ENCODE measurements at regions not wholly inside any gene's neighbourhood (a gene's known extent, or its start where the extent isn't known, plus 50 kb on each side); places are given as distances from the start of the nearest gene placed in this dataset.

- no peak for DNase-seq
- in situ Hi-C loops (cut with MboI; ENCODE audit: low sequenced_read_pairs in 4 of 4) (no loop called here), intact Hi-C loops (cut with DNase I; ENCODE audit: low total_unique reads) (no loop called here)
- H3K4me1 ChIP-seq = no peaks in the 10 kb centered on the region
- no peaks in the 10 kb centered on the region for H3K27me3 ChIP-seq
- H3K27ac ChIP-seq = no peak overlapping the region
- no peak overlapping the region for H3K4me3 ChIP-seq
- no peak for ATAC-seq
- TF ChIP-seq CTCF (IDR thresholded peaks at IDR 0.05 in 4 of 5, conservative IDR thresholded peaks at IDR 0.05 in 1 of 5) (no peak), POLR2A (IDR thresholded peaks at IDR 0.05) (no peak)
- no peaks in the 10 kb centered on the region for H3K36me3 ChIP-seq
- no peaks in the 10 kb centered on the region for H3K9me3 ChIP-seq
Measured at GRCh38 chr21:20315042-20315441, 683.2 kb upstream of the NCAM2 start.

- intact Hi-C loops (cut with DNase I; ENCODE audit: low total_unique reads) (no loop called here), in situ Hi-C loops (cut with MboI; ENCODE audit: low sequenced_read_pairs in 4 of 4) (no loop called here)
- H3K36me3 ChIP-seq = no peaks in the 10 kb centered on the region
- H3K9me3 ChIP-seq = no peaks in the 10 kb centered on the region
- no peaks in the 10 kb centered on the region for H3K4me1 ChIP-seq
- H3K4me3 ChIP-seq = no peak overlapping the region
- H3K27ac ChIP-seq = no peak overlapping the region
- no peak for DNase-seq
- TF ChIP-seq POLR2A (IDR thresholded peaks at IDR 0.05) (no peak), CTCF (IDR thresholded peaks at IDR 0.05 in 4 of 5, conservative IDR thresholded peaks at IDR 0.05 in 1 of 5) (no peak)
- no peak for ATAC-seq
- H3K27me3 ChIP-seq = no peaks in the 10 kb centered on the region
Measured at GRCh38 chr21:20329636-20330035, 668.6 kb upstream of the NCAM2 start.

- Histone ChIP-seq H3K27me3 (no peaks in the 10 kb centered on the region), H3K36me3 (no peaks in the 10 kb centered on the region), H3K27ac (no peak overlapping the region), H3K4me1 (no peaks in the 10 kb centered on the region), H3K9me3 (no peaks in the 10 kb centered on the region), H3K4me3 (no peak overlapping the region)
- ATAC-seq = no peak
- in situ Hi-C loops (cut with MboI; ENCODE audit: low sequenced_read_pairs in 4 of 4) = no loop called here
- no peak for DNase-seq
- intact Hi-C loops (cut with DNase I; ENCODE audit: low total_unique reads) = no loop called here
- no peak for TF ChIP-seq CTCF (IDR thresholded peaks at IDR 0.05 in 4 of 5, conservative IDR thresholded peaks at IDR 0.05 in 1 of 5)
- no peak for TF ChIP-seq POLR2A (IDR thresholded peaks at IDR 0.05)
Measured at GRCh38 chr21:20330652-20331051, 667.6 kb upstream of the NCAM2 start.

GRCh38 chr21:20334585-20334984 lies 663.6 kb upstream of the NCAM2 start:
- H3K27me3 ChIP-seq = no peaks in the 10 kb centered on the region
- in situ Hi-C loops (cut with MboI; ENCODE audit: low sequenced_read_pairs in 4 of 4) (no loop called here), intact Hi-C loops (cut with DNase I; ENCODE audit: low total_unique reads) (no loop called here)
- ATAC-seq (no peak), DNase-seq (no peak)
- H3K4me3 ChIP-seq = no peak overlapping the region
- TF ChIP-seq CTCF (IDR thresholded peaks at IDR 0.05 in 4 of 5, conservative IDR thresholded peaks at IDR 0.05 in 1 of 5) = no peak
- TF ChIP-seq POLR2A (IDR thresholded peaks at IDR 0.05) = no peak
- no peaks in the 10 kb centered on the region for H3K9me3 ChIP-seq
- no peaks in the 10 kb centered on the region for H3K4me1 ChIP-seq
- H3K27ac ChIP-seq = no peak overlapping the region
- no peaks in the 10 kb centered on the region for H3K36me3 ChIP-seq

- Histone ChIP-seq H3K9me3 (no peaks in the 10 kb centered on the region), H3K36me3 (no peaks in the 10 kb centered on the region), H3K27ac (no peak overlapping the region), H3K4me3 (no peak overlapping the region), H3K4me1 (no peaks in the 10 kb centered on the region), H3K27me3 (no peaks in the 10 kb centered on the region)
- intact Hi-C loops (cut with DNase I; ENCODE audit: low total_unique reads) (no loop called here), in situ Hi-C loops (cut with MboI; ENCODE audit: low sequenced_read_pairs in 4 of 4) (no loop called here)
- no peak for ATAC-seq
- DNase-seq = no peak
- TF ChIP-seq POLR2A (IDR thresholded peaks at IDR 0.05) = no peak
- no peak for TF ChIP-seq CTCF (IDR thresholded peaks at IDR 0.05 in 4 of 5, conservative IDR thresholded peaks at IDR 0.05 in 1 of 5)
Measured at GRCh38 chr21:20341431-20341830, 656.8 kb upstream of the NCAM2 start.

Data from gastrocnemius medialis (tissue), 4 donors.